PC-3 (cell line): ENCODE measurements at regions not wholly inside any gene's neighbourhood (a gene's known extent, or its start where the extent isn't known, plus 50 kb on each side); places are given as distances from the start of the nearest gene placed in this dataset.

Experiments used
- ATAC-seq: fragments of 200-7000 bp; cut with Tn5 transposase; 2 replicates; pipeline ENCODE4 v1.9.1; 2020; ENCODE audit warnings: mild to moderate bottlenecking, moderate library complexity
- BruUV-seq: library from RNA; stranded (reverse); fragments of 400-500 nt; replicated peaks from 2 replicates; lab custom pipeline; 2021; lab: Mats Ljungman, UMichigan
- CTCF ChIA-PET: fragments of 300-600 bp; sonication (Branson Sonifier 250); formaldehyde crosslinking; loops from one replicate; lab custom pipeline; 2022; ENCODE audit warnings: antibody characterized with exemption; lab: Charles Lee
- POLR2A ChIA-PET: fragments of 300-600 bp; sonication (Branson Sonifier 250); formaldehyde crosslinking; loops from one replicate; lab custom pipeline; 2022; ENCODE audit warnings: antibody characterized with exemption; ENCODE audit not compliant: unreplicated experiment; lab: Charles Lee
- DNase-seq: peaks from one replicate; pipeline ENCODE4 v3.0.0-alpha.2; 2015
- H2AFZ ChIP-seq: fragments of 300-600 bp; sonication (generic); 2 replicates; pipeline ENCODE4 v1.6.0; 2016; ENCODE audit warnings: antibody characterized with exemption, low read length
- H3F3A ChIP-seq: fragments of 300-600 bp; sonication (generic); one replicate; pipeline ENCODE4 v1.6.0; 2017; ENCODE audit warnings: antibody characterized with exemption, low read length, control low read depth, mild to moderate bottlenecking; ENCODE audit not compliant: unreplicated experiment
- H3K27ac ChIP-seq: fragments of 300-600 bp; sonication (generic); 2 replicates; pipeline ENCODE4 v1.5.1; 2016; ENCODE audit warnings: mild to moderate bottlenecking, low read length
- H3K27me3 ChIP-seq: fragments of 300-600 bp; sonication (generic); 2 replicates; pipeline ENCODE4 v1.6.1; 2016; ENCODE audit warnings: low read length, mixed read lengths
- H3K36me3 ChIP-seq: fragments of 300-600 bp; sonication (generic); 2 replicates; pipeline ENCODE4 v1.6.1; 2016; ENCODE audit warnings: low read depth, mixed run types, low read length, mixed read lengths
- H3K4me1 ChIP-seq: fragments of 300-600 bp; sonication (generic); 2 replicates; pipeline ENCODE4 v1.5.1; 2016; ENCODE audit warnings: low read length; ENCODE audit not compliant: insufficient read depth
- H3K4me2 ChIP-seq: fragments of 300-600 bp; sonication (generic); 2 replicates; pipeline ENCODE4 v1.6.0; 2016; ENCODE audit warnings: low read length
- H3K4me3 ChIP-seq: fragments of 300-600 bp; sonication (generic); 2 replicates; pipeline ENCODE4 v1.5.1; 2016; ENCODE audit warnings: mild to moderate bottlenecking, low read length, mixed read lengths
- H3K79me2 ChIP-seq: fragments of 300-600 bp; sonication (generic); 2 replicates; pipeline ENCODE4 v1.6.1; 2017; ENCODE audit warnings: low read length, mixed read lengths
- H3K9ac ChIP-seq: fragments of 300-600 bp; sonication (generic); 2 replicates; pipeline ENCODE4 v1.6.0; 2016; ENCODE audit warnings: mild to moderate bottlenecking, low read length
- H3K9me2 ChIP-seq: fragments of 300-600 bp; sonication (generic); replicated peaks from 2 replicates; pipeline ENCODE4 v1.6.1; 2016; ENCODE audit warnings: mixed run types, low read length, mixed read lengths
- H3K9me3 ChIP-seq: fragments of 300-600 bp; sonication (generic); 2 replicates; pipeline ENCODE4 v1.6.1; 2016; ENCODE audit warnings: low read length, mixed read lengths
- H4K20me1 ChIP-seq: fragments of 300-600 bp; sonication (generic); 2 replicates; pipeline ENCODE4 v1.6.1; 2016; ENCODE audit warnings: low read length, mixed read lengths
- CTCF ChIP-seq: fragments of 300-600 bp; sonication (generic); conservative IDR thresholded peaks from 2 replicates; pipeline ENCODE4 v1.5.1; 2017; ENCODE audit warnings: antibody characterized with exemption, low read depth, mild to moderate bottlenecking, low read length
- EZH2 ChIP-seq: fragments of 300-600 bp; sonication (generic); IDR thresholded peaks from one replicate; pipeline ENCODE4 v1.6.1; 2017; ENCODE audit warnings: antibody characterized with exemption, mild to moderate bottlenecking, low read length; ENCODE audit not compliant: unreplicated experiment
- EZH2phosphoT487 ChIP-seq: fragments of 300-600 bp; sonication (generic); IDR thresholded peaks from 2 replicates; pipeline ENCODE4 v1.6.1; 2018; ENCODE audit warnings: mild to moderate bottlenecking, antibody characterized with exemption, low read length, borderline replicate concordance
- intact Hi-C: fragments of 100-400 bp; cut with micrococcal nuclease; formaldehyde crosslinking; loops from 2 replicates; pipeline ENCODE4 v1.9.0; 2023

- intact Hi-C loops = loop anchor here (2.0 to 5.0 kb wide), 2 partner anchors 472 to 1355 kb away; no protein-coding TSS in a partner anchor
- DNase-seq = no peak
- Histone ChIP-seq H3K36me3 (no peaks in the 10 kb centered on the region), H3F3A (no peaks in the 10 kb centered on the region), H2AFZ (no peak overlapping the region), H3K9me3 (no peaks in the 10 kb centered on the region), H3K4me1 (peaks cover 14% of the 10 kb centered on the region), H3K9ac (no peak overlapping the region), H3K9me2 (no peaks in the 10 kb centered on the region), H3K27ac (no peak overlapping the region), H3K27me3 (peaks cover 18% of the 10 kb centered on the region), H4K20me1 (no peaks in the 10 kb centered on the region), H3K4me3 (no peak overlapping the region), H3K79me2 (no peaks in the 10 kb centered on the region), H3K4me2 (no peak overlapping the region)
- no peak for TF ChIP-seq EZH2
- no peak for TF ChIP-seq CTCF
- no peak for TF ChIP-seq EZH2phosphoT487
- ChIA-PET CTCF (interaction anchor here (0.6 kb wide), 2 partner anchors 49 to 1950 kb away, joined by 4 read pairs; no protein-coding TSS in a partner anchor), POLR2A (no interaction called here)
- BruUV-seq = no TSS peak
- no peak for ATAC-seq
These were observed 83.2 kb downstream of the BUD13 start for GRCh38 chr11:116689413-116690127.

DNA sequence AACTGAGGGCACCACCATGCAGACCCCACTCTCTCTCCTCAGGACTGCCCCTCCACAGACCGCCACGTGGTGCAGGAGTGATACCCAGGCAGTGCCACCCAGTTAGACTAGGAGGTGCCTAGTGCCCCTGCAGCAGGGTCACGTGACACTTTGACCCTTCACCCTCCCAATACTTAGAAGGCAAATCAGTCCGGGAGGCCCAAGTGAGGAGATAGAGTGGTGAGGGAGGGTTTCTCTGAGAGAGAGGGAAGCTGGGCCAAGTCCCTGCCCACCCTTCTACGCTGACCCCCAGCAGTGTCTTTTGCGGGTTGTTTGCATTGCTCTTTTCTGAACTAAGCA, 84.6 kb downstream of the BUD13 start:
- Histone ChIP-seq H3K9me3 (no peaks in the 10 kb centered on the region), H3K9ac (no peak overlapping the region), H3K79me2 (no peaks in the 10 kb centered on the region), H3K27me3 (peaks cover 24% of the 10 kb centered on the region), H3K9me2 (no peaks in the 10 kb centered on the region), H2AFZ (no peak overlapping the region), H3F3A (no peaks in the 10 kb centered on the region), H3K4me1 (peaks cover 1% of the 10 kb centered on the region), H3K27ac (no peak overlapping the region), H3K36me3 (no peaks in the 10 kb centered on the region), H4K20me1 (no peaks in the 10 kb centered on the region), H3K4me2 (no peak overlapping the region), H3K4me3 (no peak overlapping the region)
- ChIA-PET POLR2A (no interaction called here), CTCF (no interaction called here)
- BruUV-seq = no TSS peak
- intact Hi-C loops = no loop called here
- TF ChIP-seq CTCF = no peak
- no peak for TF ChIP-seq EZH2phosphoT487
- TF ChIP-seq EZH2 = no peak
- DNase-seq (no peak), ATAC-seq (no peak)
